ENCODE measurements at regions not wholly inside any gene's neighbourhood (a gene's known extent, or its start where the extent isn't known, plus 50 kb on each side); places are given as distances from the start of the nearest gene placed in this dataset.

- no peak for TF ChIP-seq POLR2A (IDR thresholded peaks at IDR 0.05)
- no peak for TF ChIP-seq CTCF (IDR thresholded peaks at IDR 0.05)
- TF ChIP-seq POLR2AphosphoS5 (IDR thresholded peaks at IDR 0.05): no peak
- no peak for TF ChIP-seq EP300 (IDR thresholded peaks at IDR 0.05)
These were observed 970.1 kb upstream of the AMELY start for GRCh38 chrY:7881696-7882095.

All from upper lobe of left lung (tissue), 4 donors.